Naive B cell (primary cell): ENCODE measurements at regions not wholly inside any gene's neighbourhood (a gene's known extent, or its start where the extent isn't known, plus 50 kb on each side); places are given as distances from the start of the nearest gene placed in this dataset.

ENCODE experiments used
- ATAC-seq, 2 donors: fragments of 150-1000 bp; cut with Tn5 transposase; 2 replicates each; pipeline ENCODE4 v1.10.0; 2021; ENCODE audit warnings: low read depth in 2 of 2, mild to moderate bottlenecking in 2 of 2, moderate library complexity in 2 of 2
- DNase-seq: peaks from one replicate; pipeline ENCODE4 v3.0.0; 2022
- H3K27ac Mint-ChIP-seq, 6 donors: one replicate each; pipeline ENCODE4 v1.8.0; 2020 to 2022; ENCODE audit warnings: mild to moderate bottlenecking in 6 of 6, mixed read lengths in 6 of 6, moderate library complexity in 5 of 6, inconsistent platforms in 2 of 6
- H3K27me3 Mint-ChIP-seq, 3 donors: one replicate each; pipeline ENCODE4 v1.8.0; 2021 to 2022; ENCODE audit warnings: mixed read lengths in 3 of 3, mild to moderate bottlenecking in 1 of 3
- H3K36me3 Mint-ChIP-seq, 2 donors: one replicate each; pipeline ENCODE4 v1.8.0; 2020 to 2022; ENCODE audit warnings: mixed read lengths in 2 of 2, inconsistent platforms in 1 of 2, mild to moderate bottlenecking in 1 of 2
- H3K4me1 Mint-ChIP-seq, 3 donors: one replicate each; pipeline ENCODE4 v1.8.0; 2020 to 2022; ENCODE audit warnings: mixed read lengths in 3 of 3, inconsistent platforms in 1 of 3, mild to moderate bottlenecking in 1 of 3, moderate library complexity in 1 of 3
- H3K4me3 Mint-ChIP-seq, 8 donors: one replicate each; pipeline ENCODE4 v1.8.0; 2020 to 2022; ENCODE audit warnings: mild to moderate bottlenecking in 8 of 8, mixed read lengths in 8 of 8, moderate library complexity in 8 of 8, inconsistent platforms in 2 of 8
- H3K9me3 Mint-ChIP-seq, 7 donors: one replicate each; pipeline ENCODE4 v1.8.0; 2020 to 2022; ENCODE audit warnings: mixed read lengths in 7 of 7, mild to moderate bottlenecking in 5 of 7, inconsistent platforms in 2 of 7, moderate library complexity in 1 of 7

DNA sequence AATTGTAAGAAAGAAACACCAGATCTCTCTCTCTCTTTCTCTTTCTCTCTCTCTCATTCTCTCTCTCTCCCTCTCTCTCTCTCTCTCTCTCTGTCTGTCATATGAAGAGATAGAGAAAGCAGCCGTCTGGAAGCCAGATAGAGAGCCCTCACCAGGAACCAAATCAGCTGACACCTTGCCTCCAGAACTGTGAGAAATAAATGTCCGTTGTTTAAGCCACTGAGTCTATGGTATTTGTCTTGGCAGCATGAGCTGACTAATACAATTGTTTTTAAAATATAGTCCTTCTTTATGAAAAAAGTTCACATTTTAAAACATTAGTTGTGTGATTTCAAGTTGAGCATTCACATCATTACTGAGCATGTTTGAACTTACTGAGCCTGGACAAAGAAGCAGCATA lies 275.6 kb downstream of the CETN3 start:
- no peak for DNase-seq
- H3K4me1 Mint-ChIP-seq: peaks cover 11 to 25% (median 22%) of the 10 kb centered on the region in 3 donors
- peaks cover 0 to 2% (median 0%) of the 10 kb centered on the region in 7 donors for H3K9me3 Mint-ChIP-seq
- H3K4me3 Mint-ChIP-seq: no peak overlapping the region
- ATAC-seq: no peak
- H3K27me3 Mint-ChIP-seq: peaks cover 0 to 11% (median 6%) of the 10 kb centered on the region in 3 donors
- no peaks in the 10 kb centered on the region for H3K36me3 Mint-ChIP-seq
- H3K27ac Mint-ChIP-seq: peak overlapping the region in 4 of 6 donors; percentile 26 to 96 (median 77)

DNA sequence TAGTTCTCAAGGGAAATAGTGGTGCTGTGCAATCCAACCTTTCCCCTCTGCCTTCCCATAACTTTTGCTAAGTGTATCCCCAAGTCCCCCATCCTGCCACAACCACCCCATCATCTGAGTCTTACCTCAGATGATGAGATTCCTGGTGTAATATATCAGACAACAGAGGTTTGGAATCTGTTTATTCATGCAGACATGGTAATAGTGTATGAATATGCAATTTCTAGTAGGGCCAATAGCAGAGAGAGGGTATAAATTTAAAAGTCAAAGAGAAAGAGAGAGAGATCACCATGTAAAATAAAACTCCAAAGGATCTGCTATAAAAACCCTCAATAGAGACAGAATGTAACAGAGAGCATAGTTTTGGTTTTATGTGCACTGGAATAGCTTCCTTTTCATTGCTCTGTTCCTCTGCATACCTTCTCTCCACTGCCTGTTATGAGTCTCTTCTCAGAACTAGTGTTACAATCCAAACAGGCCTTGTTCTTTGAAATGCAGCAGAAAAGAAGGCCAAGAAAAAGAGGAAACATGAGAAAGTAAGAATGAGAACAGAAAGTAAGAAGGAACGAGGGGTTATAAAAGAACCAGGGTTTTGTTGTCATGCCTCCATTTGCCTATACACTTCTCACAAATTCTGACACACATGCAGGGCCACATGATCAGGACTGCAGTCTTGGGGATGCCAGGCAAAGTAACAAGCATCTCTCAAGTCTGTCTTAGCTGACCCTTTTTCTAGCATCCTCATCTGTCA lies 278.0 kb downstream of the CETN3 start:
- ATAC-seq: peak; percentile 87 to 88
- no peaks in the 10 kb centered on the region for H3K27me3 Mint-ChIP-seq

GRCh38 chr5:90128551-90128950 lies 281.0 kb downstream of the CETN3 start:
- peaks cover 11 to 25% (median 22%) of the 10 kb centered on the region in 3 donors for H3K4me1 Mint-ChIP-seq
- H3K36me3 Mint-ChIP-seq: no peaks in the 10 kb centered on the region
- H3K9me3 Mint-ChIP-seq: peaks cover 0 to 2% (median 0%) of the 10 kb centered on the region in 7 donors
- DNase-seq: no peak
- ATAC-seq: no peak
- peak overlapping the region in 1 of 6 donors; percentile 1 for H3K27ac Mint-ChIP-seq
- H3K27me3 Mint-ChIP-seq: no peaks in the 10 kb centered on the region
- no peak overlapping the region for H3K4me3 Mint-ChIP-seq

More for the DNA sequence above, 278.0 kb downstream of the CETN3 start:
- DNase-seq: peak; percentile 28
- H3K4me3 Mint-ChIP-seq: peak overlapping the region in 4 of 8 donors; percentile 40 to 67 (median 62)
- peaks cover 11 to 25% (median 22%) of the 10 kb centered on the region in 3 donors for H3K4me1 Mint-ChIP-seq
- peak overlapping the region; percentile 64 to 96 (median 79) for H3K27ac Mint-ChIP-seq
- no peaks in the 10 kb centered on the region for H3K36me3 Mint-ChIP-seq
- H3K9me3 Mint-ChIP-seq: peaks cover 0 to 2% (median 0%) of the 10 kb centered on the region in 7 donors

DNA sequence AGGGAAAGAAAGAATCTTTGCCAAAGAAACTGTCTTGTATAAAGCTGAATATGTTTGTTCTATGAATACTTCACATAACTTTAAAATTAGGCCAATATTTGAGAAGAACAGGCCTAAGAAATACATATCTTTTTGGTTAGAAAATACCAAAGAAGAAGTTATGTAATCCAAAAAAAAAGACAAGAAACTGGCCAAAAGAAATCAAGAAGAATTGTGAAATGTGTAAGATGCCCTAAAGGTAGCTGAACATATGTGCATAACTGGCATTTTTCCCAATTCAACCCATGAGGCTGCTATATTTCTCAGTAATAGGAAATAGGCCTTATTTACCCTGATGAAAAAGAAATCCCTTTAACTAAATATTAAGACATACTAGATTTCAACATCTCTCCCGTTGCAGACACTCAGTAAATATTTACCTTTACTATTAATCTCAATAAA lies 290.0 kb downstream of the CETN3 start:
- ATAC-seq (no peak), DNase-seq (no peak)
- Mint-ChIP-seq H3K4me3 (no peak overlapping the region), H3K27ac (no peak overlapping the region), H3K4me1 (no peaks in the 10 kb centered on the region), H3K36me3 (no peaks in the 10 kb centered on the region), H3K27me3 (peaks cover 0 to 8% (median 5%) of the 10 kb centered on the region in 3 donors), H3K9me3 (peaks cover 0 to 3% (median 0%) of the 10 kb centered on the region in 7 donors)

- DNase-seq (no peak), ATAC-seq (no peak)
- Mint-ChIP-seq H3K36me3 (no peaks in the 10 kb centered on the region), H3K9me3 (peaks cover 0 to 3% (median 0%) of the 10 kb centered on the region in 7 donors), H3K27me3 (peaks cover 0 to 8% (median 8%) of the 10 kb centered on the region in 3 donors), H3K4me3 (no peak overlapping the region), H3K4me1 (no peaks in the 10 kb centered on the region), H3K27ac (no peak overlapping the region)
These were observed 292.6 kb downstream of the CETN3 start for GRCh38 chr5:90117005-90117404.

DNA sequence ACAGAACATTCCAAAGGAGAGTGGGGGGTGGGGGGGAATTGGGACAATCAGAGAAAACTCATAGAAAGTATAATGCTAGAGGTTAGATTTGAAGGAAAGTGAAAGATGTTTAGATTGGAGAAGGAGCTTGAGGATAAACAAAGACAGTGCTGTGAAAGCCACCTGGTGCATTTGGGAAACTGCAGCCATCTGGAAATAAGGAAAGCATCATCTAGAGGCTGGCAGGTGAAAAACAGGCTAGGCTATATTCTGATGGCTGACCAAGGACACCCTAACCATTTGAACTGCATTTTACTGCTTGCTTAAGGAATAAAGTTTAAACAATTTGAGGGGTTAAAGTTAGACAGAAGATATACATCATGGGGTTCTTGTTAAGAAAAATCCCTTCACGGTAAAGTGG lies 296.4 kb downstream of the CETN3 start:
- Mint-ChIP-seq H3K4me1 (no peaks in the 10 kb centered on the region), H3K36me3 (no peaks in the 10 kb centered on the region), H3K4me3 (no peak overlapping the region), H3K27ac (no peak overlapping the region), H3K9me3 (peaks cover 0 to 6% (median 0%) of the 10 kb centered on the region in 7 donors), H3K27me3 (peaks cover 0 to 8% (median 8%) of the 10 kb centered on the region in 3 donors)
- DNase-seq: no peak
- ATAC-seq: no peak

DNA sequence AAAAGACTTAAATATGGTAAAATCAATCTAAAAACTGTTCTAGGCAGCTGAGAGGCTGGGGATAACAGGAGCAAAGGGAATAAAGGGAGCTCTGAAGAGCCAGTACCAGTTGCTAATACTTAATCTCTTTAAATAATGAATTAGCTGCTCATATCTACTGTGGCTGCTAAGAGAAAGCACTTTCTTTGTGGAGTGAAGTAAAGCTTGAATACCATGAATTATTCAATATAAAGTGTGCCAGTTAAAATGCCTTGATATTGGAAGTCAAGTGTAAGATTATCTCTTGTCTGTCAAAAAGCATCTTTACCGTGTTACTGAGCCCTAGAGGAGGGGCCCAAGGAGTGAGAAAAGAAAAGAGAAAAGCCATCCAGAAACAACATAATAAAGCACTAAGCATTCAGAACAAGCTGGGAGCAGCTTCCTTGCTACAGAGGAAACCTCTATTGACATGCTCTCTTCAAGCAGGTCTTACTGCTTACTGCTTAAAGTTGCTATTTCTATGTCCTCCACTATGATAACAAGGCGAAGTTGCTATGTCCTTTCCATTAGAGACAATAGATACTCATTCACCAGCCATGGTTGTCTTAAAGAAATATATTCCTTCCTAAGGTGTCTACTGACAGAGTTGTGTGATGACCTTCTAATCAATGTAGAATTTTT lies 297.4 kb downstream of the CETN3 start:
- H3K9me3 Mint-ChIP-seq: peaks cover 0 to 6% (median 0%) of the 10 kb centered on the region in 7 donors
- no peaks in the 10 kb centered on the region for H3K36me3 Mint-ChIP-seq
- DNase-seq: no peak
- no peak overlapping the region for H3K4me3 Mint-ChIP-seq
- H3K27me3 Mint-ChIP-seq: peaks cover 0 to 8% (median 8%) of the 10 kb centered on the region in 3 donors
- no peak overlapping the region for H3K27ac Mint-ChIP-seq
- no peaks in the 10 kb centered on the region for H3K4me1 Mint-ChIP-seq
- ATAC-seq: no peak

GRCh38 chr5:90111364-90112032 lies 298.1 kb downstream of the CETN3 start:
- H3K9me3 Mint-ChIP-seq: peaks cover 0 to 6% (median 0%) of the 10 kb centered on the region in 7 donors
- peaks cover 0 to 8% (median 6%) of the 10 kb centered on the region in 3 donors for H3K27me3 Mint-ChIP-seq
- H3K4me1 Mint-ChIP-seq: no peaks in the 10 kb centered on the region
- ATAC-seq: no peak
- H3K27ac Mint-ChIP-seq: no peak overlapping the region
- no peak overlapping the region for H3K4me3 Mint-ChIP-seq
- no peaks in the 10 kb centered on the region for H3K36me3 Mint-ChIP-seq
- no peak for DNase-seq

- Mint-ChIP-seq H3K4me1 (no peaks in the 10 kb centered on the region), H3K36me3 (peaks cover 0 to 6% of the 10 kb centered on the region in 2 donors), H3K4me3 (no peak overlapping the region), H3K9me3 (peaks cover 0 to 17% (median 2%) of the 10 kb centered on the region in 7 donors), H3K27ac (peak overlapping the region in 1 of 6 donors; percentile 9), H3K27me3 (peaks cover 0 to 6% (median 3%) of the 10 kb centered on the region in 3 donors)
- DNase-seq (no peak), ATAC-seq (no peak)
These were observed 300.3 kb downstream of the CETN3 start for GRCh38 chr5:90109285-90109684.

DNA sequence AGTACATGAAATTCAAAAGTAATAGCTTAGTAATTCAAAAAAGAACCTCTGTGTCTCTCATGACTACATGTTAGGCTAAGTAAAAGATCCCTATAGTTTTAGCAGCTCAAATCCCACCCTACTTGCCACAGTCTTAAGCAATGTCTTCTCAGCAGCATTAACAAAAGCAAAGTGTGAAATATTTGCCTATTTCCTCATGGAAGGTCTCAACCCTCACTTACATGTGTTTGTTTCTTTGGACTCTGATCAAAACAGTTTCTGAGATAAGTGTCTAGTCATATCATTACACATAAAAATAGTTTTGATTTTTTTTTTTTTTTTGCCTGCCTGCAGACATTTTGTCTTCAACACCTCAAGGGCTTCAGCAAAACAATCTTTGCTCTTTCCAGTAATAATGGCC lies 310.5 kb downstream of the CETN3 start:
- Mint-ChIP-seq H3K9me3 (peaks cover 0 to 14% (median 10%) of the 10 kb centered on the region in 7 donors), H3K27ac (no peak overlapping the region), H3K36me3 (no peaks in the 10 kb centered on the region), H3K27me3 (peaks cover 0 to 8% (median 2%) of the 10 kb centered on the region in 3 donors), H3K4me3 (no peak overlapping the region), H3K4me1 (no peaks in the 10 kb centered on the region)
- no peak for DNase-seq
- no peak for ATAC-seq

DNA sequence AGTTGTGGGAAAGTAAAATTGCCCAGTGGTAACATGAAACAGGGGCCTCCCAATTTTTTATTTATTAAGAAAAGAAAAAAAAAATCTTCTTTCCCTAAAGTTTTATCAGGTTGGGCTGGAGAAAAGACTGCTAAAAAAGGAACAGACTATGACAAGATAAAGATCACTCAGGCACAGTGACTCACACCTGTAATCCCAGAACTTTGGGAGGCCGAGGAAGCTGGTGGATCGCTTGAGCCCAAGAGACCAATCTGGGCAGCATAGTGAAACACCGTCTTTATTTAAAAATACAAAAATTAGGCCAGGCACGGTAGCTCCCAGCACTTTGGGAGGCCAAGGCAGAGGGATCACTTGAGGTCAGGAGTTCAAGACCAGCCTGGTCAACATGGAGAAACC lies 312.5 kb downstream of the CETN3 start:
- no peak overlapping the region for H3K4me3 Mint-ChIP-seq
- peaks cover 0 to 8% (median 3%) of the 10 kb centered on the region in 3 donors for H3K27me3 Mint-ChIP-seq
- DNase-seq (no peak), ATAC-seq (no peak)
- no peak overlapping the region for H3K27ac Mint-ChIP-seq
- no peaks in the 10 kb centered on the region for H3K4me1 Mint-ChIP-seq
- no peaks in the 10 kb centered on the region for H3K36me3 Mint-ChIP-seq
- peaks cover 0 to 7% (median 0%) of the 10 kb centered on the region in 7 donors for H3K9me3 Mint-ChIP-seq

GRCh38 chr5:90096415-90097081 lies 313.0 kb downstream of the CETN3 start:
- no peak for ATAC-seq
- Mint-ChIP-seq H3K27ac (no peak overlapping the region), H3K27me3 (peaks cover 0 to 8% (median 3%) of the 10 kb centered on the region in 3 donors), H3K4me3 (no peak overlapping the region), H3K9me3 (peaks cover 0 to 5% (median 0%) of the 10 kb centered on the region in 7 donors), H3K36me3 (no peaks in the 10 kb centered on the region), H3K4me1 (no peaks in the 10 kb centered on the region)
- no peak for DNase-seq
